Astrocyte (in vitro differentiated cells and primary cell): ENCODE measurements at regions not wholly inside any gene's neighbourhood (a gene's known extent, or its start where the extent isn't known, plus 50 kb on each side); places are given as distances from the start of the nearest gene placed in this dataset.

Experiments used
- DNase-seq: peaks from one replicate; pipeline ENCODE4 v3.0.0-alpha.2; 2010; ENCODE audit warnings: low read depth
- FAIRE-seq: peaks from 2 replicates; lab custom pipeline; 2011; peaks lifted over from hg19 to GRCh38; lab: Jason Lieb, UNC
- H2AFZ ChIP-seq: 2 replicates; pipeline ENCODE4 v1.6.0; 2012; ENCODE audit warnings: low read depth, low read length, inconsistent platforms
- H3K27ac ChIP-seq: 2 replicates; pipeline ENCODE4 v1.5.1; 2011; ENCODE audit warnings: low read depth, low read length, inconsistent platforms
- H3K27me3 ChIP-seq: 2 replicates; pipeline ENCODE4 v1.6.0; 2011; ENCODE audit warnings: low read length, inconsistent platforms; ENCODE audit not compliant: insufficient read depth
- H3K36me3 ChIP-seq: 2 replicates; pipeline ENCODE4 v1.5.1; 2011; ENCODE audit warnings: low read length, inconsistent platforms; ENCODE audit not compliant: insufficient read depth
- H3K4me1 ChIP-seq: 2 replicates; pipeline ENCODE4 v1.5.1; 2011; ENCODE audit warnings: low read length, inconsistent platforms; ENCODE audit not compliant: insufficient read depth
- H3K4me2 ChIP-seq: 2 replicates; pipeline ENCODE4 v1.6.0; 2012; ENCODE audit warnings: low read length, inconsistent platforms
- H3K4me3 ChIP-seq: 2 replicates; pipeline ENCODE4 v1.5.1; 2011; ENCODE audit warnings: low read depth, mild to moderate bottlenecking, low read length, inconsistent platforms; ENCODE audit not compliant: insufficient read depth
- H3K79me2 ChIP-seq: 2 replicates; pipeline ENCODE4 v1.6.0; 2012; ENCODE audit warnings: mild to moderate bottlenecking, low read length, inconsistent platforms; ENCODE audit not compliant: insufficient read depth
- H3K9ac ChIP-seq: 2 replicates; pipeline ENCODE4 v1.6.0; 2012; ENCODE audit warnings: mild to moderate bottlenecking, low read length, inconsistent platforms
- H3K9me3 ChIP-seq: 2 replicates; pipeline ENCODE4 v1.5.1; 2012; ENCODE audit warnings: low read depth, mild to moderate bottlenecking, low read length, inconsistent platforms; ENCODE audit not compliant: insufficient read depth
- H4K20me1 ChIP-seq: 2 replicates; pipeline ENCODE4 v1.6.0; 2012; ENCODE audit warnings: low read length, inconsistent platforms; ENCODE audit not compliant: insufficient read depth
- H3K27ac Mint-ChIP-seq: one replicate; pipeline ENCODE4 v1.8.0; 2021; ENCODE audit warnings: mild to moderate bottlenecking, mixed read lengths; ENCODE audit not compliant: unreplicated experiment
- H3K27me3 Mint-ChIP-seq: one replicate; pipeline ENCODE4 v1.8.0; 2021; ENCODE audit warnings: low read depth, mixed read lengths; ENCODE audit not compliant: unreplicated experiment
- H3K36me3 Mint-ChIP-seq: one replicate; pipeline ENCODE4 v1.8.0; 2021; ENCODE audit warnings: low read depth, mixed read lengths; ENCODE audit not compliant: unreplicated experiment
- H3K4me1 Mint-ChIP-seq: one replicate; pipeline ENCODE4 v1.8.0; 2021; ENCODE audit warnings: low read depth, mixed read lengths; ENCODE audit not compliant: unreplicated experiment
- H3K4me3 Mint-ChIP-seq: one replicate; pipeline ENCODE4 v1.8.0; 2021; ENCODE audit warnings: mild to moderate bottlenecking, moderate library complexity, mixed read lengths; ENCODE audit not compliant: unreplicated experiment
- H3K9me3 Mint-ChIP-seq: one replicate; pipeline ENCODE4 v1.8.0; 2021; ENCODE audit warnings: mild to moderate bottlenecking, mixed read lengths; ENCODE audit not compliant: unreplicated experiment
- EZH2 ChIP-seq: IDR thresholded peaks from 2 replicates; pipeline ENCODE4 v1.6.1; 2012; ENCODE audit warnings: mild to moderate bottlenecking, low read length, inconsistent platforms; ENCODE audit not compliant: insufficient read depth
- TF ChIP-seq, protein P1 (sequence below): IDR thresholded peaks from 2 replicates; pipeline ENCODE4 v1.5.1; 2011; ENCODE audit warnings: low read depth, mild to moderate bottlenecking, inconsistent platforms, low read length, moderate library complexity; ENCODE audit not compliant: insufficient read depth

DNA sequence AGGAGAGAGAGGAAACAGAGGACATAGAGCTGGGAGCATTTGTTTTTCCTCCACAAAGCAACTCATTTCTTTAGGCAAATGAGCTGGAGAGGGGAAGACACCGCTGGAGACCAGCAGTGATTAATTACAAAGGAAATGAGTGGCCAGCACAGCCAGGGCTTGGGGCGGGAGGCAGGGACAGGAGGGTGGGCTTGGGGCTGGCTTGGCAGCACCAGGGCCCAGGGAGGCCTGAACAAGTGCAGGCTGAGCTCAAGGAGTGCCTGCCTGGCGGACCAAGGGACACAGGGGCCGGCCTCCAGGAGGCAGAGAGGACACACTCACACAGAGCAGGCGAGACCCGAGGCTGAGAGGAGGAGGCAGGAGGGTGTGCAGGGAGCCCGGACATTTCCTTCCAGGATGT is 149.0 kb upstream of the UNC5B start:
- Mint-ChIP-seq H3K27ac (no peak overlapping the region), H3K36me3 (no peaks in the 10 kb centered on the region), H3K4me3 (no peak overlapping the region), H3K27me3 (peaks cover 40% of the 10 kb centered on the region), H3K9me3 (no peaks in the 10 kb centered on the region), H3K4me1 (peaks cover 5% of the 10 kb centered on the region)
- no peak overlapping the region for H3K4me3 ChIP-seq
- H3K4me1 ChIP-seq: no peaks in the 10 kb centered on the region
- H2AFZ ChIP-seq: no peak overlapping the region
- H3K36me3 ChIP-seq: no peaks in the 10 kb centered on the region
- no peak overlapping the region for H3K9ac ChIP-seq
- H3K4me2 ChIP-seq: no peak overlapping the region
- H4K20me1 ChIP-seq: no peaks in the 10 kb centered on the region
- no peak for TF ChIP-seq EZH2
- TF ChIP-seq, protein P1, sequence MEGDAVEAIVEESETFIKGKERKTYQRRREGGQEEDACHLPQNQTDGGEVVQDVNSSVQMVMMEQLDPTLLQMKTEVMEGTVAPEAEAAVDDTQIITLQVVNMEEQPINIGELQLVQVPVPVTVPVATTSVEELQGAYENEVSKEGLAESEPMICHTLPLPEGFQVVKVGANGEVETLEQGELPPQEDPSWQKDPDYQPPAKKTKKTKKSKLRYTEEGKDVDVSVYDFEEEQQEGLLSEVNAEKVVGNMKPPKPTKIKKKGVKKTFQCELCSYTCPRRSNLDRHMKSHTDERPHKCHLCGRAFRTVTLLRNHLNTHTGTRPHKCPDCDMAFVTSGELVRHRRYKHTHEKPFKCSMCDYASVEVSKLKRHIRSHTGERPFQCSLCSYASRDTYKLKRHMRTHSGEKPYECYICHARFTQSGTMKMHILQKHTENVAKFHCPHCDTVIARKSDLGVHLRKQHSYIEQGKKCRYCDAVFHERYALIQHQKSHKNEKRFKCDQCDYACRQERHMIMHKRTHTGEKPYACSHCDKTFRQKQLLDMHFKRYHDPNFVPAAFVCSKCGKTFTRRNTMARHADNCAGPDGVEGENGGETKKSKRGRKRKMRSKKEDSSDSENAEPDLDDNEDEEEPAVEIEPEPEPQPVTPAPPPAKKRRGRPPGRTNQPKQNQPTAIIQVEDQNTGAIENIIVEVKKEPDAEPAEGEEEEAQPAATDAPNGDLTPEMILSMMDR: no peak
- no peak for DNase-seq
- FAIRE-seq: no peak
- no peak overlapping the region for H3K27ac ChIP-seq
- no peaks in the 10 kb centered on the region for H3K79me2 ChIP-seq
- no peaks in the 10 kb centered on the region for H3K9me3 ChIP-seq
- H3K27me3 ChIP-seq: peaks cover 6% of the 10 kb centered on the region

DNA sequence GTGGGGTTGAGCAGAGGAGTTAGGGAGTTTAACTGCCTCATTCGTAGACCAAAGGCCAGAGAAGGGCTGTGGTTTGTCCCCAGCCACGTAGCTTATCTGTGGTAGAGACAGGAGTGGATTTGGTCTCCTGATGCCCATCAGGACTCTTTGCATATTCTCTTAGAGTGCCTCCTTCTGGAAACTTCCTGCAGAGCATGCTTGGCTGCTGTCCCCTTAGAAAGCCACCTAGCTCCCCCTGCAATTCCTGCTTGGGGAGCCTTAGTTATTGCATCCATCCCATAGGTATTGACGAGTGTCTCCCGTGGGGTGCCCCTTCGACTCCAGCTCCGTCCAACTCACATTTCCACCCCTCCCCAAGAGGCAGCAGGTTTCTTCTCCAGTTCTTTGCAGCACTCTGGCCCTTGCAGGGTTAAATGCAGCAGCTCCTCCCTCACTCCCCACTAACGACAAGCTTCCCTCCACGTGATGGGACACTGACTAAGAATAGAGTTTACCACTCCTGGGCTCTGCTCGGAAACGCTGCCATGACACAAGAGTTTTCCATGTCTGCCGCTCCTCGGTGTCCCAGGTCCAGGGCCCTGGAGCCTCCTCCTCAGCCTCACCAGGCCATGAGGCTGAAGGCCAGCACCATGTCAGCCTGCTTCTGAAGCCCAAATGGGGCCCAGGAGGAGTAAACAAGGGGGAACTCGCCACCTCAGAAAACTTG is 147.8 kb upstream of the UNC5B start:
- Histone ChIP-seq H3K4me2 (no peak overlapping the region), H4K20me1 (no peaks in the 10 kb centered on the region), H3K4me1 (no peaks in the 10 kb centered on the region), H3K9ac (no peak overlapping the region), H3K9me3 (no peaks in the 10 kb centered on the region), H3K27me3 (peaks cover 6% of the 10 kb centered on the region), H3K36me3 (no peaks in the 10 kb centered on the region), H3K79me2 (no peaks in the 10 kb centered on the region), H3K4me3 (no peak overlapping the region), H2AFZ (no peak overlapping the region), H3K27ac (no peak overlapping the region)
- Mint-ChIP-seq H3K27me3 (peaks cover 36% of the 10 kb centered on the region), H3K27ac (no peak overlapping the region), H3K4me3 (no peak overlapping the region), H3K4me1 (peaks cover 5% of the 10 kb centered on the region), H3K9me3 (no peaks in the 10 kb centered on the region), H3K36me3 (no peaks in the 10 kb centered on the region)
- TF ChIP-seq, protein P1: no peak
- TF ChIP-seq EZH2: no peak
- DNase-seq (peak; percentile 8), FAIRE-seq (no peak)

DNA sequence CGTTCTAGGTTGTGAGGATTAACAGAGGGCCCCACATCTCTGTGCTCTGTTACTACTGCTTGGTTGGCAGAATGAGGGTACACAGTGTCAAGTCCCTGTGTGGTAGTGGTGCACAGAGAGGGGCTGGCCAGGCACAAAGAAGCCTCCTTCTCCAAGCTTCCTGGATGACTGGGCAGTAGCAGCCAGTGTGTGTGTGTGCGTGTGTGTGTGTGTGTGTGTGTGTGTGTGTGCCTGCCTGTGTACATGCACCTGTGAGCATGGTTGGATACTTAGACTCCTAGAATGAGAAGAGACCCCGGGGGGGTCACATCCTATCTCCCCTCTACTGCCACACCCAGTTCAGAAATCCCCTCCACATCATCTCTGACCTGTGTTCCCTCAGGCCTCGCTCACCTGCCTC is 146.7 kb upstream of the UNC5B start:
- no peaks in the 10 kb centered on the region for H4K20me1 ChIP-seq
- H3K36me3 Mint-ChIP-seq: no peaks in the 10 kb centered on the region
- DNase-seq (no peak), FAIRE-seq (no peak)
- no peaks in the 10 kb centered on the region for H3K79me2 ChIP-seq
- peaks cover 5% of the 10 kb centered on the region for H3K4me1 Mint-ChIP-seq
- no peaks in the 10 kb centered on the region for H3K9me3 Mint-ChIP-seq
- H3K4me3 Mint-ChIP-seq: no peak overlapping the region
- no peaks in the 10 kb centered on the region for H3K36me3 ChIP-seq
- H3K4me1 ChIP-seq: no peaks in the 10 kb centered on the region
- no peak overlapping the region for H3K4me3 ChIP-seq
- H2AFZ ChIP-seq: no peak overlapping the region
- H3K27me3 ChIP-seq: no peaks in the 10 kb centered on the region
- no peak overlapping the region for H3K27ac ChIP-seq
- TF ChIP-seq EZH2: no peak
- TF ChIP-seq, protein P1: no peak
- H3K9me3 ChIP-seq: no peaks in the 10 kb centered on the region
- H3K4me2 ChIP-seq: no peak overlapping the region
- H3K27me3 Mint-ChIP-seq: peaks cover 31% of the 10 kb centered on the region
- no peak overlapping the region for H3K27ac Mint-ChIP-seq
- H3K9ac ChIP-seq: no peak overlapping the region
